ENCODE measurements at regions not wholly inside any gene's neighbourhood (a gene's known extent, or its start where the extent isn't known, plus 50 kb on each side); places are given as distances from the start of the nearest gene placed in this dataset.

- CTCF ChIA-PET, result no interaction called here
- H3K36me3 Mint-ChIP-seq (ENCODE audit: low read depth), result no peaks in the 10 kb centered on the region
- TF ChIP-seq, protein P1, sequence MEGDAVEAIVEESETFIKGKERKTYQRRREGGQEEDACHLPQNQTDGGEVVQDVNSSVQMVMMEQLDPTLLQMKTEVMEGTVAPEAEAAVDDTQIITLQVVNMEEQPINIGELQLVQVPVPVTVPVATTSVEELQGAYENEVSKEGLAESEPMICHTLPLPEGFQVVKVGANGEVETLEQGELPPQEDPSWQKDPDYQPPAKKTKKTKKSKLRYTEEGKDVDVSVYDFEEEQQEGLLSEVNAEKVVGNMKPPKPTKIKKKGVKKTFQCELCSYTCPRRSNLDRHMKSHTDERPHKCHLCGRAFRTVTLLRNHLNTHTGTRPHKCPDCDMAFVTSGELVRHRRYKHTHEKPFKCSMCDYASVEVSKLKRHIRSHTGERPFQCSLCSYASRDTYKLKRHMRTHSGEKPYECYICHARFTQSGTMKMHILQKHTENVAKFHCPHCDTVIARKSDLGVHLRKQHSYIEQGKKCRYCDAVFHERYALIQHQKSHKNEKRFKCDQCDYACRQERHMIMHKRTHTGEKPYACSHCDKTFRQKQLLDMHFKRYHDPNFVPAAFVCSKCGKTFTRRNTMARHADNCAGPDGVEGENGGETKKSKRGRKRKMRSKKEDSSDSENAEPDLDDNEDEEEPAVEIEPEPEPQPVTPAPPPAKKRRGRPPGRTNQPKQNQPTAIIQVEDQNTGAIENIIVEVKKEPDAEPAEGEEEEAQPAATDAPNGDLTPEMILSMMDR (IDR thresholded peaks at IDR 0.05), result no peak
- ATAC-seq (no peak), DNase-seq (no peak)
- POLR2A ChIA-PET, result no interaction called here
- H3K9me3 Mint-ChIP-seq, result peaks cover 9% of the 10 kb centered on the region
- no peak overlapping the region for H3K27ac Mint-ChIP-seq
- H3K4me3 Mint-ChIP-seq, result no peak overlapping the region
- intact Hi-C loops (cut with micrococcal nuclease), result no loop called here
- no peaks in the 10 kb centered on the region for H3K4me1 Mint-ChIP-seq (ENCODE audit: low read depth)
- no peaks in the 10 kb centered on the region for H3K27me3 Mint-ChIP-seq
These were observed 1293.0 kb downstream of the GRIK2 start for GRCh38 chr6:102686461-102686860.

DNA sequence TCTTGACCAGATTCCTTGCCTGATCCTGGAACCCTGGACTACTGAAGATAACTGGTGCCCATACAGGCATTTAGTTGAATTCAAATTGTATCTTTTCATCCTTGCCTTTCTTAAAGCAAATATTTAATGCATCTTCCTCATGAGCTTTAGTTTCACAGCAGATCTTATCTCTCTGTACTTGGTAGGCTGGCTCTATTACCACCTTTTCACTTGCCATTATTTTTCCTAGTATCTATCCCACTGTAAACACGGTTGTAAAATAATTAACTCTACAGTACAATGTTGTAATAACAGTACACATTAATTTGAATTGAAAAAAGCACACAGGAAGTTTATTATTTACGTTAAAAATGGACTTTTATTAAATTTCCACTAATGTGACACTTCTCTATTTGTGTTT is 1286.9 kb downstream of the GRIK2 start:
- ATAC-seq, result no peak
- no peaks in the 10 kb centered on the region for H3K36me3 Mint-ChIP-seq (ENCODE audit: low read depth)

GRCh38 chr6:102679865-102680264 is 1286.4 kb downstream of the GRIK2 start:
- POLR2A ChIA-PET, result no interaction called here
- H3K27me3 Mint-ChIP-seq, result no peaks in the 10 kb centered on the region
- no peaks in the 10 kb centered on the region for H3K4me1 Mint-ChIP-seq (ENCODE audit: low read depth)
- TF ChIP-seq, protein P1 (IDR thresholded peaks at IDR 0.05), result no peak
- H3K36me3 Mint-ChIP-seq (ENCODE audit: low read depth), result no peaks in the 10 kb centered on the region
- peaks cover 3% of the 10 kb centered on the region for H3K9me3 Mint-ChIP-seq
- CTCF ChIA-PET, result no interaction called here
- DNase-seq, result no peak
- intact Hi-C loops (cut with micrococcal nuclease), result no loop called here
- ATAC-seq, result no peak
- H3K4me3 Mint-ChIP-seq, result no peak overlapping the region
- H3K27ac Mint-ChIP-seq, result no peak overlapping the region

More for the DNA sequence above, 1286.9 kb downstream of the GRIK2 start:
- Mint-ChIP-seq H3K27me3 (no peaks in the 10 kb centered on the region), H3K9me3 (peaks cover 3% of the 10 kb centered on the region), H3K4me1 (ENCODE audit: low read depth) (no peaks in the 10 kb centered on the region), H3K27ac (no peak overlapping the region), H3K4me3 (no peak overlapping the region)
- no peak for DNase-seq
- intact Hi-C loops (cut with micrococcal nuclease), result no loop called here
- TF ChIP-seq, protein P1 (IDR thresholded peaks at IDR 0.05), result no peak
- CTCF ChIA-PET, result no interaction called here
- POLR2A ChIA-PET, result no interaction called here

- ATAC-seq, result no peak
- intact Hi-C loops (cut with micrococcal nuclease), result no loop called here
- ChIA-PET POLR2A (no interaction called here), CTCF (no interaction called here)
- Mint-ChIP-seq H3K9me3 (peaks cover 3% of the 10 kb centered on the region), H3K36me3 (ENCODE audit: low read depth) (no peaks in the 10 kb centered on the region), H3K27ac (no peak overlapping the region), H3K4me1 (ENCODE audit: low read depth) (no peaks in the 10 kb centered on the region), H3K27me3 (no peaks in the 10 kb centered on the region), H3K4me3 (no peak overlapping the region)
- DNase-seq, result no peak
- TF ChIP-seq, protein P1 (IDR thresholded peaks at IDR 0.05), result no peak
These were observed 1283.7 kb downstream of the GRIK2 start for GRCh38 chr6:102677225-102677624.

GRCh38 chr6:102670735-102671134 is 1277.2 kb downstream of the GRIK2 start:
- TF ChIP-seq, protein P1 (IDR thresholded peaks at IDR 0.05), result no peak

More at GRCh38 chr6:102670735-102671134, 1277.2 kb downstream of the GRIK2 start:
- no peak overlapping the region for H3K4me3 Mint-ChIP-seq
- intact Hi-C loops (cut with micrococcal nuclease), result no loop called here
- no peak for ATAC-seq
- no peak overlapping the region for H3K27ac Mint-ChIP-seq
- peaks cover 3% of the 10 kb centered on the region for H3K9me3 Mint-ChIP-seq
- ChIA-PET CTCF (no interaction called here), POLR2A (no interaction called here)
- no peaks in the 10 kb centered on the region for H3K36me3 Mint-ChIP-seq (ENCODE audit: low read depth)
- H3K27me3 Mint-ChIP-seq, result no peaks in the 10 kb centered on the region
- no peaks in the 10 kb centered on the region for H3K4me1 Mint-ChIP-seq (ENCODE audit: low read depth)
- no peak for DNase-seq

Data from activated CD8-positive, alpha-beta T cell treated with anti-CD3 and anti-CD28 coated beads for 36 hours (primary cell).